ENCODE measurements at regions not wholly inside any gene's neighbourhood (a gene's known extent, or its start where the extent isn't known, plus 50 kb on each side); places are given as distances from the start of the nearest gene placed in this dataset.

DNA sequence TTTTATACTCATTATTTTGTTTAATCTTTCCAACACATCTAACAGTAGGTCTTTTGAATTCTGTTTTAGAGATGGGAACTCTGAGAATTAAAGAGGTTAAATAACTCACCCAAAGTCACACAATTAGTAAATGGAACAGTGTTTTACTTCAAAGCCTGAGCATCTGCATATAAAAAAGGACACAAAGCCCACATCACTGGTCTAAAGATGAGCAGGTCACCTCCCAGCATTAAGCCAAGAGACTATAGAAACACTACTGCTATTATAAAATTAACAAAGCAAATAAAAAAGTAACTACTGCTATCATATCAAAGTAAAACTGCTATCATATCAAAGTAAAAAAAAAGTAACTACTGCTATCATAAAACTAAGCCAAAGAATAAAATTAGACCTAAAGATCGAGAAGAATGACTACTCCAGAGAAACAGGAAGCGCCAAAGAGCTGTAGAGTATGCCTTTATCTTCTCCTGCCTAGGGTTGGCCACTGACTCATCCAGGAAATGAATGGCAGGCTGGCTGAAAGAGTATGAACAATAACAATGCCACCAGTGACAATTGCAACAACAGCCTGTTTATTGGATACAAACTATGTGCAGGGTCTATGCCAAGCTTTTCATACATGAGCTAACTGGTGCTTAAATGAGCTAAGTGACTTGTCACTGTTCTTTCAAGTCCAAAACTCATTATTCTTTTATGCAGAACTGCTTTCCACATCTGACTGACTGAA, 1153.0 kb upstream of the TENM4 start:
- DNase-seq (ENCODE audit: low read depth in 1 of 2, low spot score in 1 of 2), result peak in 1 of 2 donors; percentile 79
- TF ChIP-seq, protein P1, sequence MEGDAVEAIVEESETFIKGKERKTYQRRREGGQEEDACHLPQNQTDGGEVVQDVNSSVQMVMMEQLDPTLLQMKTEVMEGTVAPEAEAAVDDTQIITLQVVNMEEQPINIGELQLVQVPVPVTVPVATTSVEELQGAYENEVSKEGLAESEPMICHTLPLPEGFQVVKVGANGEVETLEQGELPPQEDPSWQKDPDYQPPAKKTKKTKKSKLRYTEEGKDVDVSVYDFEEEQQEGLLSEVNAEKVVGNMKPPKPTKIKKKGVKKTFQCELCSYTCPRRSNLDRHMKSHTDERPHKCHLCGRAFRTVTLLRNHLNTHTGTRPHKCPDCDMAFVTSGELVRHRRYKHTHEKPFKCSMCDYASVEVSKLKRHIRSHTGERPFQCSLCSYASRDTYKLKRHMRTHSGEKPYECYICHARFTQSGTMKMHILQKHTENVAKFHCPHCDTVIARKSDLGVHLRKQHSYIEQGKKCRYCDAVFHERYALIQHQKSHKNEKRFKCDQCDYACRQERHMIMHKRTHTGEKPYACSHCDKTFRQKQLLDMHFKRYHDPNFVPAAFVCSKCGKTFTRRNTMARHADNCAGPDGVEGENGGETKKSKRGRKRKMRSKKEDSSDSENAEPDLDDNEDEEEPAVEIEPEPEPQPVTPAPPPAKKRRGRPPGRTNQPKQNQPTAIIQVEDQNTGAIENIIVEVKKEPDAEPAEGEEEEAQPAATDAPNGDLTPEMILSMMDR (IDR thresholded peaks at IDR 0.05; ENCODE audit: low read depth, low read length), result no peak
- Histone ChIP-seq H3K4me3 (no peak overlapping the region), H3K36me3 (no peaks in the 10 kb centered on the region), H3K27ac (no peak overlapping the region), H3K9me3 (ENCODE audit: low read depth) (no peaks in the 10 kb centered on the region), H3K4me1 (ENCODE audit: low read depth) (peaks cover 16% of the 10 kb centered on the region), H3K27me3 (no peaks in the 10 kb centered on the region)

DNA sequence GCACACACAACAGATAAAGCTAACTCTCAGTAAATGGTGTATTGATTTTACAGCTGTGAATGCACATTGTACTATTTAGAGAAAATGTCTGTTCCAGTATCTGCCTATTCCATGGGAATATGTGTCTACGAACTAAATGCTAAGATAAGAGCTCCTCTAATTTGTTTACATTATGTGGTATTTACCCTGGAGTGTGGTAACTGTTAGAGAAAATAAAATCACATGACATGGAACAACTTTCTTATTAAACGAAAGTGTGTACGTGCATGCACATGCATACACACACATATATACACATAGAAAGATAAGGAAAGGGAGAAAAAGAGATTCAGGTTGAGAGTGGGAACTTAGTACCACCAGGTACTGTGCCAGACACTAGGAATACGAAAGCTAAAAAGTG, 1151.7 kb upstream of the TENM4 start:
- Histone ChIP-seq H3K27ac (no peak overlapping the region), H3K36me3 (no peaks in the 10 kb centered on the region), H3K27me3 (no peaks in the 10 kb centered on the region), H3K4me1 (ENCODE audit: low read depth) (peaks cover 22% of the 10 kb centered on the region), H3K9me3 (ENCODE audit: low read depth) (no peaks in the 10 kb centered on the region), H3K4me3 (no peak overlapping the region)
- TF ChIP-seq, protein P1 (IDR thresholded peaks at IDR 0.05; ENCODE audit: low read depth, low read length), result no peak
- no peak for DNase-seq (ENCODE audit: low read depth in 1 of 2, low spot score in 1 of 2)

DNA sequence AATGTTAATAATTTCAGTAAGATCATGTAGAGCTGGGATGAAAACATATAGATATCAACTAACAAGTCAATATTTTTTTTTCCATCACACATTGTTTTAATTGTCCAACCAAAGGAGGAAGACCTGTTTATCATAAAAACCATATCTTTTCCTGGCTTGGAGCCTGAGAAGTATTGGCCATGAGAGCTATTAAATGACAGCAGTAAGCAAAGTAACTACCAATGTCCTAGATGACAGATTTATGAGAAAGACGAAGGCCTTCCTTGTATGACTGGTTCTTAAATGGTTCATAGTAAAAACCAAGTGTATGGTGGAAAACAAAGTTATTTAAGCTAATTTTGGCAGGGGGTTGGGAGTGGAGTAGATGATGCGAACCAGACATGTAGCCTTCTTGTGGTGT, 1147.1 kb upstream of the TENM4 start:
- DNase-seq (ENCODE audit: low read depth in 1 of 2, low spot score in 1 of 2), result no peak
- no peaks in the 10 kb centered on the region for H3K9me3 ChIP-seq (ENCODE audit: low read depth)
- H3K27ac ChIP-seq, result no peak overlapping the region
- TF ChIP-seq, protein P1 (IDR thresholded peaks at IDR 0.05; ENCODE audit: low read depth, low read length), result no peak
- H3K4me1 ChIP-seq (ENCODE audit: low read depth), result peaks cover 6% of the 10 kb centered on the region
- H3K27me3 ChIP-seq, result no peaks in the 10 kb centered on the region
- H3K36me3 ChIP-seq, result no peaks in the 10 kb centered on the region
- no peak overlapping the region for H3K4me3 ChIP-seq

DNA sequence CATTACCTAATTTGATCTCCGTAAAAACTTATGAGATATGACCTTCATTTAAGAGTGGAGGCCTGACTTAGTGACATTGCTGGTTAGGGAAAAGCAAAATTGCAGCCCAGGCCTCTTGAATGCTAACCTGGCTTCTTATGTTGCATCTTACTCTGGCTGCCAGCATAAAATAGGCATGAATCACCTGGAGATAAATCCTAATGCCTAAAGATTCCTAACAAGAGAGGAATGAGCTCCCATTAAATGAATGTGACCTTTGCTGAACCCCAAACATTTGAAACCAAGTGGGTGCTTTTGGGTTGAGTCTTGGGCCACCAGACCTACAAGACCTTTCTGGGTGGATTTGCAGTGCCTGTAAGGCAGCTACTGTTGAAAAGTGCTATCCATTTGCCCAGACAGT, 1145.6 kb upstream of the TENM4 start:
- Histone ChIP-seq H3K36me3 (no peaks in the 10 kb centered on the region), H3K9me3 (ENCODE audit: low read depth) (no peaks in the 10 kb centered on the region), H3K27ac (no peak overlapping the region), H3K4me1 (ENCODE audit: low read depth) (peaks cover 6% of the 10 kb centered on the region), H3K27me3 (no peaks in the 10 kb centered on the region), H3K4me3 (no peak overlapping the region)
- DNase-seq (ENCODE audit: low read depth in 1 of 2, low spot score in 1 of 2), result peak in 1 of 2 donors; percentile 7
- TF ChIP-seq, protein P1 (IDR thresholded peaks at IDR 0.05; ENCODE audit: low read depth, low read length), result no peak

DNA sequence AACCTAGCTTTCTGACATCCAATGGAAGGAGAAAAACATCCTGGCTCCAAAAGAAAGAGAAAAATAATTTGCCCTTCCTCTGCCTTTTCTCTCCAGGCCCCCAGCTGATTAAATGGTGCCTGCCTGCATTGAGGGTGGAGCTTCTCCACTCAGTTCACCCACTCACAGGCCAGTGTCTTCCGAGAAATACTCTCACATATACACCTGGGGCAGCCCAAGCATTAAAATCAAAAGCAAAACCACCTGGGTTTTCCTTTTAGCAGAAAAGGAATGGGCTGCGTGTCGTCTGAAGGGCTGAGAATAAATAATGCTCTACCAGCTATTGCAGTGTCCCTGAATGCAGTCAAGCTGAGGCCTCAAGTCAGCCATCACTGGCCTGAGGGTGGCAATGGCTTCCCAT, 1143.8 kb upstream of the TENM4 start:
- Histone ChIP-seq H3K4me1 (ENCODE audit: low read depth) (peaks cover 6% of the 10 kb centered on the region), H3K27me3 (no peaks in the 10 kb centered on the region), H3K27ac (no peak overlapping the region), H3K4me3 (no peak overlapping the region), H3K36me3 (no peaks in the 10 kb centered on the region), H3K9me3 (ENCODE audit: low read depth) (no peaks in the 10 kb centered on the region)
- TF ChIP-seq, protein P1 (IDR thresholded peaks at IDR 0.05; ENCODE audit: low read depth, low read length), result no peak
- no peak for DNase-seq (ENCODE audit: low read depth in 1 of 2, low spot score in 1 of 2)
